Lower leg skin (tissue), 3 donors: ENCODE measurements at regions not wholly inside any gene's neighbourhood (a gene's known extent, or its start where the extent isn't known, plus 50 kb on each side); places are given as distances from the start of the nearest gene placed in this dataset.

Experiments used
- POLR2A ChIP-seq, 2 donors: fragments of 450-650 bp; IDR thresholded peaks; one replicate each; pipeline ENCODE4 v1.6.1; 2016 to 2017; ENCODE audit warnings: antibody characterized with exemption in 2 of 2, mild to moderate bottlenecking in 1 of 2, moderate library complexity in 1 of 2
- TF ChIP-seq, protein P1 (sequence below), 3 donors: fragments of 450-650 bp; IDR thresholded peaks; one replicate each; pipeline ENCODE4 v1.5.1; 2016; ENCODE audit warnings: antibody characterized with exemption in 3 of 3, mild to moderate bottlenecking in 3 of 3, moderate library complexity in 2 of 3

DNA sequence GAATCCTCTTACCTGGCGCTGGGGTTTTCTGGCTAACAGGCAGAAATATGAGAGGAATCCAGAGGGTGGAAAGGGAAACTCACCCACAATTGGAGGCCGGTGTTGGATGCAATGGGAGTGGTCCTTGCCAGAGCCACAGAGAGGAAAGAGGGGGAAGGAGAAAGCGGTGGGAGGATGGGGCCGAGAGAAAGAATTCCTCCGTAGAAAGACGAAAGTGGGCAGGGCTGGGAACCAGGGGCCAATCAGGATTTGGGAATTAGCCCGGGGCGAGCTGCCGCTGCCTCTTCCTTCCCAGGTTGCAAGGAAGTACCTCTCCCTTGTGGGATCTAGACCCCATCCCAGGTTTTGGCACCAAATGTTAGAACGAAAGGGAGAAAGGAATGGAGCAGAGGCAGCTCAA, 83.1 kb upstream of the SPIN4 start:
- TF ChIP-seq, protein P1, sequence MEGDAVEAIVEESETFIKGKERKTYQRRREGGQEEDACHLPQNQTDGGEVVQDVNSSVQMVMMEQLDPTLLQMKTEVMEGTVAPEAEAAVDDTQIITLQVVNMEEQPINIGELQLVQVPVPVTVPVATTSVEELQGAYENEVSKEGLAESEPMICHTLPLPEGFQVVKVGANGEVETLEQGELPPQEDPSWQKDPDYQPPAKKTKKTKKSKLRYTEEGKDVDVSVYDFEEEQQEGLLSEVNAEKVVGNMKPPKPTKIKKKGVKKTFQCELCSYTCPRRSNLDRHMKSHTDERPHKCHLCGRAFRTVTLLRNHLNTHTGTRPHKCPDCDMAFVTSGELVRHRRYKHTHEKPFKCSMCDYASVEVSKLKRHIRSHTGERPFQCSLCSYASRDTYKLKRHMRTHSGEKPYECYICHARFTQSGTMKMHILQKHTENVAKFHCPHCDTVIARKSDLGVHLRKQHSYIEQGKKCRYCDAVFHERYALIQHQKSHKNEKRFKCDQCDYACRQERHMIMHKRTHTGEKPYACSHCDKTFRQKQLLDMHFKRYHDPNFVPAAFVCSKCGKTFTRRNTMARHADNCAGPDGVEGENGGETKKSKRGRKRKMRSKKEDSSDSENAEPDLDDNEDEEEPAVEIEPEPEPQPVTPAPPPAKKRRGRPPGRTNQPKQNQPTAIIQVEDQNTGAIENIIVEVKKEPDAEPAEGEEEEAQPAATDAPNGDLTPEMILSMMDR (IDR thresholded peaks at IDR 0.05), result no peak
- no peak for TF ChIP-seq POLR2A (IDR thresholded peaks at IDR 0.05)
